Left hindlimb (tissue), 1 donor: ENCODE measurements at regions not wholly inside any gene's neighbourhood (a gene's known extent, or its start where the extent isn't known, plus 50 kb on each side); places are given as distances from the start of the nearest gene placed in this dataset.

Experiments used
- DNase-seq: peaks from one replicate; pipeline ENCODE4 v3.0.0-alpha.2; 2018

DNA sequence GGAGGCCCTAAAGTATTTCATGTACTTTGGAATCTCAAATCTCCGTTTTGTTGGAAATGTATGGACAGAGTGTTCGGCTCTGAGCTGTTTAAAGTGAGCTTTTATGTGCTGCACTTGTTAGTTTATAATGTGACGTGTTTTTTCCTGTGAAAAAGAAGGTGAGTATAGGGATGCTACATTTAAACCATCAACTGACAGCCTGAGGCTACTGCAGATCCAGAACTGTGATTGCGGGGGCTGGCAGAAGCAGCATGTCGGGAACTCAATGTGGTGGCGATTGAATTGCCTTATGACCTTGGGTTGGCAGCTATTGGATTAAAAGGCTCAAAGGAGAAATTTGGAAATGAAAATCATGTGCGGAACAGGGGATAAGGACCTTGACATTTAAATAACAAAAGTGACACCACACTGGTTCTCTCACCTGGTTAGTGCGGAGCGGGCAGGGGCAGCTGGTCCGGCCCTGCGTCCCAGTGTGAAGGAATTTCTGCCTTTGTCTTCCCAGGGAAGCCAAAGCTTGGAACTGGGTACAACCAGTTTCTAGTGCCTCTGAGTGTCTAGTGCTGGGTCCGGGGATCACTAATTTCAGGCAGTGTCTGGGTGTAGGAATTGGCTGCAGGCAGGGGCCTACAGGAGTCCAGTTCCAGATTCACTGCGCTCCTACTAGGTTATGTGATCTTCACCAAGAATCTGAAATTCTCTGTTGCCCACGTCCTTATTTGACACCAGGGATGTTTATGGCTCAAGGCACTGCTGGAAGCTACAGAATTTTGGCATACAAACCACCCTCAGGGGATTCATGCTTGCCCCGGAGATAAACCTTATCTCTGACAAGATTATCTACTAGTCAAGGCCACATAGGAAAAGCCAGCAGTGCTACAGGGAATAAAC lies 120.7 kb upstream of the ERCC6L2 start:
- no peak for DNase-seq

DNA sequence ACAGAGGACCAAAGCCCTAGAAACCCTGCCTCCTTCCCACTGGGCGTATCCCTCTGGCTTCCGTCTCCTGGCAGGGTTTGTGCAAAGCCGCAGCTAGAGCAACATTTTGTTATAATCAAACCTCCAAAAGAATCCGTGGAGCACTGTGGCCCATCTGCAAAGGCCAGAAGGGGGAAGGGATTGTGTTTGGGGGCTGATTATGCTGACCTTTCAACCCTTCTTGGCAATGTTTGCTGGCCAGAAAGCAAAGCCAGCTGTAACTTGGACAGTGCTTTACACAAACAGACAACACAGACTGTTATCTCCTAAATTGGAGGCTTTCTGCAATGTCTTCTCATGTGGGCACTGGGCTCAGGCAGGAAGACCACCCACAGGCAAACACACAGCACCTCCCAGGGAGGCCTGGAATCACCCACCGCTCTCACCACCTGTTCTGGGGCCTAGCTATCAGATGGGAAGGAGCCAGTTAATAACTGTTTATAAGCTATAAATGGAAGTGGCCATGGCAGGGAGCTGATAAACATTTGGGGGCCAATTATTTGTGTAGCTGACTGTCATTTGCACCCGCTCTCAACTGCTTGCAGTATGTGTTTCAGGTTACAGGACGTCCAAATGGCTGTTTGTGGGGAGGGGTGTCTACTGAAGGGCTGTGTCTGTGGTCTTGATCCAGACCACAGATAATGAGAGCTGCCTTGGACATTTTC lies 121.6 kb upstream of the ERCC6L2 start:
- peak; percentile 78 for DNase-seq

DNA sequence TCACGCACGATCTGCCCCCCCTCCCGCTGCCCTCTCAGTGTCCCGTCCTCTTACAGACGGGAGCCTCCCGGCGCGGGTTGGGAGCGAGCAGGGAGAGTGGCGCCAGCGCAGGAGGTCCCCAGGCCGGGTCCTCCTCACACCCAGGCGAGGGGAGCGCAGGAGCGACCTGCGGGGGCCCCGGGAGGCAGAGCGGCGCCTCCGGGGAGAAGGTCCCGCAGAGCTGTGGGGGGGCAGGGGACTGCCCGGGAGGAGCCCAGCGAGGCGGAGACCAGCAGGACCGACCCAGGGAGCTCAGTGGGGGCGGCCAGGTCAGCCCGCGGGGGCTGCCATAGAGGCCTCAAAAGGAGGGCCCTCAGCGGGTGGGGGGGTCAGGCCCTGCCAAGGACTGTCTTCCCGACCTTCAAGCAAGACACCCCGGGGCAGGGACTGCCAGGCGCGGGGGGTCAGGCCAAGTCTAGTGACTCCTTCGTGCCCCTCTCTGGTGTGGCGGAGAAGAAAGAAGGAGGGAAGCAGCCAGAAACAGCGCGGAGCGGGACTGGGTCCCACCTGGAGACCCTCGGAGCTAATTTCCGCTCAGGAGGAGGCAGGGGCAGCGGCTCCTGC lies 123.3 kb upstream of the ERCC6L2 start:
- no peak for DNase-seq

DNA sequence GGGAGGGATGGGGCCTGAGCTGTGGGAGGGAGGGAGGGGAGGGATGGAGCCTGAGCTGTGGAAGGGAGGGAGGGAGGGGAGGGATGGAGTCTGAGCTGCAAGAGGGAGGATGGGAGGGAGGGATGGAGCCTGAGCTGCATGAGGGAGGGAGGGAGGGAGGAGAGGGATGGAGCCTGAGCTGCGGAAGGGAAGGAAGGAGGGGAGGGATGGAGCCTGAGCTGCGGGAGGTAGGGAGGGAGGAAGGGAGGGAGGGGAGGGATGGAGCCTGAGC lies 124.0 kb upstream of the ERCC6L2 start:
- no peak for DNase-seq

DNA sequence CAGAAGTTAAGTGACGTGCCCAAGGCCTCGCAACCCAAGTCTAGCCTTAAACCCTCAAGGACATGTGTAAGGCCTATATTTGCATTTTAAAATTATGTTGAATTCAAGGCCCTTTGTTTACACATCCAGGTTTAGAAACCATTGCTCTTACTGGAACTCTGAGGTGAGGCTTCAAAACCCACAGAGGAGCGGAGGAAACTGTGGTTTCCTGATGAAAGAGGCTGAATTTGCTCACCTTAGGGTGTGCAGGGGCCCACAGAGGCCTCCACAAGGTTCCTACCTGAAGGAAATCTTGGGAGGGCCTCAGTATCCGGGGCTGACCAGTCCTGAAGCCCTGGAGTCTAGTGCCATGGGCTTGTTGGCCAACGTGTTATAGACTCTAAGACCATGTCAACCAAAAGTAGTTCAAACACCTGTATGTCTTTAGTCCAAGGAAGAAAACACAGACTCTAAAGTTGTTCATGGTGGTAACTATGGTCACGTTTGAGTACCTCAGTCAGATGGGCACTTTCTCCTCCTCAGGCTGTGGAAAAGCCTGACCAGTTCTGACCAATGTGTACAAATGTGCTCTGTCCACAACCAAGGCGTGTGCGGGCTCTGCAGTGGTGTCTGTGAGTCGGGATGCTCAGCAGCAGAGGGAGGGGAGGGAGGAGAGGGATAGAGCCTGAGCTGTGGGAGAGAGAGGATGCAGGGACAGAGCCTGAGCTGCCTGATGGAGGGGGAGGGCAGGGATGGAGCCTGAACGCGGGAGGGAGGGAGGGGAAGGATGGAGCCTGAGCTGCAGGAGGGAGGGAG lies 124.6 kb upstream of the ERCC6L2 start:
- no peak for DNase-seq

DNA sequence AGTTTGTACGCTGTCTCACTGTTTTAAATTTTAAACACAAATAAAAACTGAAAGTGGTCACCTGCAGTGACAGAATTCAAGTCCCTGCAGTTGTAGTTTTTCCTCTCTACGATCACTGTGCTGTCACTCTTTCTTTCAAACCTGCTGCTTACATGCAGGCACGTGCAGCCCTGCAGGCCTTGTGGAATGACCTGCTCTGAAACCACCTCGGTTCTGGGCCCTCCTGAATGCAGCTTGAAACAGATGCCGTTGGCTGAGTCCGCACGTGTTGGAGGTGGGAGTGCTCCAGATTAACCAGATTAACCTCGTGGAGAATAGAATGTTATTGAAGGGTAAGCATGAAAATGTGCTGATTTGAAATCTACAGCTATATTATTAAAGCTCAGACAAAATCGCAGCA lies 126.0 kb upstream of the ERCC6L2 start:
- DNase-seq: no peak

DNA sequence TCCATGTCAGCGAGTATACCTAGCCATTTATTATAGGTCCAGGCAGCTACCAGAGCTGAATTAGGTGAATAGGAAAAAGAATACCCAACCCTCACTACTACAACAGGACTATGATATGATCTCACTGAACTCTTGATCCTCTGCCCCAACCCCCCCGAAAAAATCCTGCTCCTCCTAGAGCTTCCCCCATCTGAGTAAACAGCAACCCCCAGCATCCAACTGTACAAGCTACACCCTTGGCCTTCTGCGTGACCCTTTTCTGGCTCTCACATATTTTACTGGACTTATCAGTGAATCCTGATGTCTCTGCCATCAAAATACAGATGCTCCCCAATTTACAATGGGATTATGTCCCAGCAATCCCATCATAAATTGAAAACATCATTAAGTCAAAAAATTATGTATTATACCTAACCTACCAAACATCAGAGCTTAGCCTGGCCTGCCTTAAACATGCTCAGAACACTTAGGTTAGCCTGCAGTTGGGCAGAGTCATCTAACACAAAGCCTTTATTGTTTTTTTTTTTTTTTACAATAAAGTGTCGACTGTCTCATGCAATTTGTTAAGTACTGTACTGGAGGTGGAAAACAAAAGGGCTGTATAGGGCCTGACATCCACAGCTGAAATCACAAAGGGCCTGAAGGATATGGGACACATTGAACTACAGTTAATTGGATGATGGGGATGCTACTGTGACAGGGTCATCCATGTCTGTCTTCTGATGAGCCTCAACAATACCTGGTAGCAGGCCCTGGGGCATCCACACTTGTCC lies 128.9 kb upstream of the ERCC6L2 start:
- no peak for DNase-seq

DNA sequence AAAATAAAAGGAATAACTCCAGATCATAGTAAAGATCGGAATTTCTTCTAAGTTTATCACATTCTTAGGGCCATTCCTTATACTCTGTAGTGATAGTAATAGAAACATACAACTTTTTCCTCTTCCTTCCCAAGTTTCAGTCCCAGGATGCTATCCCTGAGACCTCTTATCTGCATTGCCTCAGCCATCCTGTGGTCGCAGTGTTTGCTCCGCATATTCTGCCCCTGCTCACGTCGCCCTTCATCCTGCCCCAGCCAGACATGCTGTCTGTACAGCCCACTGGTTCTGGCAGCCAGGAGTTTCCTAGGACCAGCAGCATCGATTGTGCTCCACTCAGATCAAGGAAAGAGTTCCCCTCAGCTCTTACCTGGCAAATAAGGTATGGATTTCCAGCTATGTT lies 132.7 kb upstream of the ERCC6L2 start:
- DNase-seq: no peak

DNA sequence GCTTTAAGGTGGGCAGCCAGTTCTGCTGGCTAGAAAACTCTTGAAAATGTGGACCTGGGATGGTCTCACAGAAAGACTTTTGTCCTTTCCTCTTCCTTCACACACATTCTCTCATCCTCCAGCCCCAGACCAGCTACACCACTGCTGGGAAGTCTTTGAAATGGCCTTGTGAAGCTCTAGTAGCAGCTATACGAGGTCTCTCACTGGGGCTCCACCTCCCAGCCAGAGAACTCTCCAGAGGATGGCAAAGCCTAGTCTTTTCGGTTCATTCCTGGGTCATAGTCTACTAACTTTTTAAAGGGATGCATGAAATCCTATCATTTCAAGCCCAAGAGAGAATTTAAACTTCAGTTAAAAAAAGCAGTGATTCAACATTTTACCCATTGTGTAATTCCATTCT lies 133.9 kb upstream of the ERCC6L2 start:
- no peak for DNase-seq

DNA sequence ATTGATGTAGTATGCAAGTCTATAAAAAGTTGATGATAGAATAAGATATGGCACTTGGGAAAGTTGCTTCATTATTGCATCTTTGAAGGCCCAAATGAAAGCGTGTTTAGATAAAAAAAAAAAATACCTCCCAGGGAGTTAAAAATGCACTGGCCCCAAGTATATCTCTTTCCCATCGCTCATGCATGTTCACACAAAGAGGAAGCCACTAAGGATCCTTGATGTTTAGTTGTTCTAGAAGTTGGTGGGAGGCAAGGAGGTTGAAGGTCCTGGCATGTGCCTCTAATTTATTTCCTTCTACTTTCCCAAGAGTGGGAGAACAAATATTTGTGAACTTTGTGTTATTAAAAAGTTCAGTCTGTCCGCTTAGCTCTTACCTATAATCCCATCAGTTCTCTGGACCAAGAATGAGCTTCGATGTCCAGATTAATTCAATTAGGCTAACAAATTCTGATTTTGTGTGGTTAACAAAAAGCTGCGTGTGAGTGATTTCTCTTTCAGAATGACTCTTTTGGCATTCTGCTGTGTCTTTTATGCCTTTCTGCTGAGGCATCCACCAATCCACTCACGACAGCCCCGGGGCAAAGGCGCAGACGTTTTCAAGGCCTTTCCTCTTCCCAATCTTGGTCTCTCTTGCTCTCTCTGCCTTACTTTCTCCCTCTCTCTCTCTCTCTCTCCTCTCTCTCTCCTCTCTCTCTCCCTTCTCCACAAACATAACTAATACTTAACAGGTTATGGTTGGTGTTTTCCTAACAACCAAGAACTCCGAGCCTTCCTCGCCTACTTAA lies 135.1 kb upstream of the ERCC6L2 start:
- no peak for DNase-seq

DNA sequence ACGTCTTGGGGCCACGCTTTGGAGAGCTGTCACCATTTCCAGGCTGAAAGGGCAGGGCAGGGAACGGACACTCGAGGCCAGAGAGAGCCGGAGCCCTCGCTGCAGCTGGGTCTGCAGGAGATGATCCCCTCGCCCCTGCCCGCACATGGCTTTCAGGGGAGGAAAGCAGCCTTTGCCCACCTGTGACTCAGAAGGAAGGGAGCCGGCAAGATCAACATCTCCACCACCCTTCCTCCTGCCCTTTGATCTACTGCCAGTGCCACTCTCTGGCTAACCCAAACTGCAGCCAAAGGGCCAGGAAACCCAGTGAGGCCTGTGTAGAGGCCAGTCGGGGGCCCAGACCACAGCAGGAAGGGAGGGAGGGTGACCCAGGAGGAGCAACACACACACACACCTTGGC lies 137.1 kb upstream of the ERCC6L2 start:
- no peak for DNase-seq

DNA sequence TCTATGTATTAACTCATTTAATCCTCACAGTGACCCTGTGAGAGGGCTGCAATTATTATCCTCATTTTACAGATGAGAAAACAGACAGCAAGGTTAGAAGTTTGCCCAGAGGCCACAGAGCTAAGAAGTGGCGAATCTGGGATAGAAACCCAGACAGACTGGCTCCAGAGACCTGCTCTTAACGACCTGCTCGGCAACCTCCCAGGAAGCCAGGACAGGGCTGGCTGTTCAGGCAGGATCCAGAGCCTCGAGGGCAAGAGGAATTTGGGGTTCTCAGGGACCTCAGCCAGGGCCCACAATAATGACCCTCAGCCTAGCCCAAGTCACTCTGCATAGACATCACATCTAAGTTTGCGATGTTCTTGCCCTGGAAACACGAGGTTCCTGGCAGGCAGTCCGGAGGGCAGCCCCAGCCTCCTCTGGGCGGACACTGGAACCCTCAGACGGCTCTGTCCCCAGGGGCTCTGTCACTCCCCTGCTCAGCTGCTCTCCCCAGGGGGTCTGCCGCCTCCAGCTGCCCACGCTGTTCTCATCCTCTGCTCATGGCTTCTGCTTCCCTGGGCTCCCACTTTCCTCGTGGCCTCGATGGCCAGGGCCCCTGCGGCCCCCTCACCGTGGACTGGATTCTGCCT lies 138.5 kb upstream of the ERCC6L2 start:
- no peak for DNase-seq

DNA sequence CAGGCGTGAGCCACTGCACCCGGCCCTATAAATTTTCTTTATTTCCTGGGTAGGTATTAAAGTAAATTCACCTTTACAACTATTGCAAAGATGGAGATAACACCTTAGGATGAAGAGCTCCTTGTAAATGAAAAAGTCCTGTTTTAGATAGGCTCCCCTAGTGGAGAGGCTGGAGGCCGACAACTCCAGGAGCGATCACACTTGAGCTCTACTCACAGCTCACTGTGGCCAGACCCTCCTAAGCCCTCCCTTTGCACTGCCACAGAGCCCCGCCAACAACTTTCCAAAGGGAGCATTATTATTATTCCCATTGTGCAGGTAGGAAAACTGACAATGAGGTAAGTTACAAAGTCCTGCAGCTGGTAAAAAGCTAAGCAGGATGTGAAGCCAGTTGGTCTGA lies 139.1 kb upstream of the ERCC6L2 start:
- no peak for DNase-seq

DNA sequence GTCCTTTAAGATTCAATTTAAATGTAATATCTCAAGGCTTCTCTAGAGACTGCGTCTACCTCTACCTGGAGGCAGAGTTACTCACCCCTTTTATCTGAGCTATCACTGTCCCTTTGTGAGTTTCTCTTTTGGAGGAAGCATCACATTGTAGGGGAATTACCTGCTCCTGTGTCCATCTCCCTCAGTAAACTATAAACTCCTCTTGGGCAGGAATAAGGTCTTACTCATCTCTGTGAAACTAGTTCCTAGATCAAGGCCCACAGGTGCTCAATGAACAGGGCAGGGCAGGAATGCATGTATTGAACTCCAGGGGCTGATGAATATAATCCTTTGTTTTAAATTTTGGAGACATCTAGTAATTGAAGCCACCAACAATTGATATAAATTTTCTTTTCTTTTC lies 139.8 kb upstream of the ERCC6L2 start:
- DNase-seq: no peak

DNA sequence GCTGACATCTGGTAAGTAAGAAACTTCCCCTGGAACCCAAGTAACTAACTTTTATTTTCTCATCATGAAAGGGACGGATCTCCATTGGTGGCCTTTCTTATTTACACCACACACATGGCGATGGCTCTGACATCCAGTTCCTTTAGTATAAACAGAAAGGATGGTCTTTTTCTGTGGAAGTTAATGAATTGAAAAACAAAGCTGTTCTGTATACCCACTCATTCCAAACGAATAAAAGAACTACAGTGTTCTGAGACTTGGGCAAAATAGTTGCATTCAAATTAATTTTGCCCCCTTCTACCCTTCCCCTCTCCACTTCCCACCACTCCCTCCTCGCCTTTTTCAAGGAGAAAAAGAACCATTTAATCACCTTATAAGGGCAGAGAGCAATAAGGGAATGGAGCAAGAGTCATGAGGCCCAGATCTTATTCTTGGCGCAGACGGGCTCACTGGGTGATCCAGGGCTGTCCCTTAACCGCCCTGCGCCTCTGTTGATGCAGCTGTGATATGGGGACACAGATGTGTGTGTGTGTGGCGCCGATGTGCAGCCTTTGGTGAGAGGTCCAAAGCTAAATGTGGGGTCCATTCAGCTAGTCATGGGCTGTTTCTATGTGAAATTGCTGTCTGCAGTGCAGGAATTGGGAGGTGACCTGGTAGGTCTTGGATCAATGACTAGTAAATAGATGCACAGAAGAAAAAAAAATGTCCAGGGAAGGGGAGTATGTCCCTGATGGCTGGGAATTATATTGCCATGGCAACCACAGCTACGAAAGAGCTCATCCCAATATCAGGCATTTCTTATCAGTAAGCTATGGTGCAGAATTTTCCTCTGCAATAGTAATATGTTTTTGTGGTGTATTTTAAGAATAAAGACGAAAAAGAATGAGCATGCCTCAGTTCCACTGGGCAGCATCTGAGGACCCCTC lies 141.5 kb upstream of the ERCC6L2 start:
- no peak for DNase-seq

DNA sequence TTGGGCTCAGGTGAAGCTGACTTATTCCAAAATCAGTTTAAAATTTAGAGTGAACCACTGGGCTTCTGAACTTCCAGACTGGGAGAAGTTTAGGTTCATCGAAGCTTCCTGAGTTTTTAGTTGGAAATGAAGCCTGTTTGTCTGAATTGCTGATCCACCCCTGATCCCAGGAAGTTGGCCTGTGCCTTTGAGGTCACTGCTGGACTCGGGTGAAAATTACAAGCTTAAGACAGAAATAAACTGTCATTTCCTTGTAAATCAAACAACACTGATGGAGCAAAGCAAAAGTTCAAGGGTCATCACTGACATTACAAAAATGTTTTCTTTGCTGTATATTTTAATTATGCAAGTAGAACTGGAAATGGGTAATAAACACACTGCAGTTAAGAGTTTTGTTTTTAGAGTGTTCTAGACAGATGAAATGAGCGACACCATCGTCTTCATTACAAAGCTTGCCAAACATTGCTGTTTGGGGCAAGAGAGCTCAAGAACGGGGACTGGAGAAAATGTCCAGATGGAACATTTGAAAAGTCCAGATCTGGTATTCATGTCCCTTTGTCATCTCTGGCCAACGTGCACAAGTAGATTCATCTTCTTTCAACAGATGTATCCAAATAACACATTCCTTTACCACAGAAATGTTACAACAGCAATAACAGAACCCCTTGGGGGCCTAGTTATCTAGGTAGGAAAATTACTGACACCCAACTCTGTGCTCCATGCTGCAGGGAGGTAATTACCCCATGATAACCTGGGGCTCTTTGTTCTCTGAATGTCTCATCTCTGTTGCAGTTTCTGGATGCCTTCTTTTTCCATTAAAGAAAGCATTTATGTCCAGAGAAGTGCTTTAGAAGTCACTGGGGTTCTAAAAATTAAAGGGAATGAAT lies 142.4 kb upstream of the ERCC6L2 start:
- DNase-seq: no peak

DNA sequence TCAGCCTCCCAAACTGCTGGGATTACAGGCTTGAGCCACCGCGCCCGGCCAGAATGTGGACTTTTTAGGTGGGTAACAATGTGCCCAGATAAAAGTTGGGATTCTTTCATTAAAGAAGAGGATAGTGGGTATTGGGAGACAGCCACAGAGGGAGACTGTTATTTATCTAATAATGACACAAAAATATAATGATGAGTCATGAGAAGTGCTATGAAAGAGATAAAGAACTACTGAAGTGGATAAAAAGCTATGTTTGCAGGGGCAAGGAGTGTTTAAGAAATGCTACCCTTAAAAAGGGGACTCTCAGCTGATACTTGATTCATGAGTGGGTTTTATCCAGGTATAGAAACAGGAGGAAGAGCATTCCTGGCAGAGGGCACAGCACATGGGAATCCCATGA lies 143.6 kb upstream of the ERCC6L2 start:
- no peak for DNase-seq

DNA sequence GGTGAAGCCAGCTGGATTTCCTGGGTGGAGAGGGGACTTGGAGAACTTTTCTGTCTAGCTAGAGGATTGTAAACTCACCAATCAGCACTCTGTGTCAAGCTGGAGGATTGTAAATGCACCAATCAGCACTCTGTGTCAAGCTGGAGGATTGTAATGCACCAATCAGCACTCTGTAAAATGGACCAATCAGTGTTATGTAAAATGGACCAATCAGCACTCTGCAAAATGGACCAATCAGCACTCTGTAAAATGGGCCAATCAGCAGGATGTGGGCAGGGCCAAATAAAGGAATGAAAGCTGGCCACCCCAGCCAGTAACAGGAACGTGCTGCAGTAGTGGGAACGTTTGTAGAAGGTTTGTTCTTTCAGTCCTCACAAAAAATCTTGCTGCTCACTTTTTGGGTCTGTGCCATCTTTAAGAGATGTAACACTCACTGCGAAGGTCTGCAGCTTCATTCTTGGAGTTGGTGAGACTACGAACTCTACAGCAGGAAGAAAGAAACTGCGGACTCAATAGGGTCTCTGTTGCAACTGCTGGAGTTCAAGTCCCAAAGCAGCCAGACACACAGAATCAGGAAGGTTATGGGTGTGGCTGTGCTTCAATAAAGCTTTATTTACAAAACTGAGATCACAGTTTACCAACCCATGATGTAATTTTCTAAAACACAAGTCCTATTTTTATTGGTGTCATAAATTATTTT lies 145.7 kb upstream of the ERCC6L2 start:
- DNase-seq: no peak
